A549 (cell line): ENCODE measurements at regions not wholly inside any gene's neighbourhood (a gene's known extent, or its start where the extent isn't known, plus 50 kb on each side); places are given as distances from the start of the nearest gene placed in this dataset.

Experiments used
- MAZ ChIP-seq: fragments of 150-350 bp; IDR thresholded peaks from 2 replicates; pipeline ENCODE4 v1.6.1; 2014; ENCODE audit warnings: antibody characterized with exemption, low read depth, low read length, borderline replicate concordance
- POLR2A ChIP-seq: IDR thresholded peaks from 2 replicates; pipeline ENCODE4 v1.6.1; 2012; ENCODE audit warnings: mild to moderate bottlenecking, low read length
- RAD21 ChIP-seq, 2 experiments: fragments of >200 bp in 1 of 2; sonication (Bioruptor Twin) in 1 of 2; formaldehyde crosslinking in 1 of 2; IDR thresholded peaks in 1 of 2; conservative IDR thresholded peaks in 1 of 2; 2 replicates in 1 of 2; 3 replicates in 1 of 2; pipeline ENCODE4 v1.6.1; 2012 to 2018; ENCODE audit warnings: inconsistent platforms in 1 of 2
- SMC3 ChIP-seq: fragments of >200 bp; sonication (Bioruptor Twin); formaldehyde crosslinking; IDR thresholded peaks from 3 replicates; pipeline ENCODE4 v1.6.1; 2018; ENCODE audit warnings: inconsistent platforms
- TF ChIP-seq, protein P1 (sequence below): fragments of >200 bp; sonication (Bioruptor Twin); formaldehyde crosslinking; IDR thresholded peaks from 3 replicates; pipeline ENCODE4 v1.5.1; 2016
- TF ChIP-seq, protein P2 (sequence below): fragments of 200-600 bp; sonication (generic); IDR thresholded peaks from 2 replicates; pipeline ENCODE4 v1.6.1; 2016; ENCODE audit warnings: antibody characterized with exemption, mild to moderate bottlenecking, moderate library complexity

DNA sequence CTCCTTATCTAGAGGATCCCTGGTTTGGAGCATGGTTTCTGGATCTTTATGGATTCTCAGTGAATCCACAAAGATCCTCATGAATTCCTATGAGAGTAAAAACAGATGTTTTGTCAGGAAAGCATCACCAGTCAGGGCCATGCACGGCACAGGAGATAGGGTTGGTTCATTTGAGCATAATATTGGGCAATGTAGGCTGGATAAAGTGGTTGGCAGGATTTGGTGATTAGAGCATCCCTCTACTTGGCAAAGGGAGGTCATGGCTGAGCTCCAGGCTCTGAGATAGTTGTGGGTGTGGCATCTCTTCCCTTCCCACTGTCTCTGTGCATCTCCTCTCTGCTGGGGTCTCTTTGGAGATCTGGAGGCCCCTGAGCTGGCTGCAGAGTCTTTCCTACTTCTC, 149.8 kb downstream of the DACT1 start:
- TF ChIP-seq MAZ, result no peak
- TF ChIP-seq, protein P1, sequence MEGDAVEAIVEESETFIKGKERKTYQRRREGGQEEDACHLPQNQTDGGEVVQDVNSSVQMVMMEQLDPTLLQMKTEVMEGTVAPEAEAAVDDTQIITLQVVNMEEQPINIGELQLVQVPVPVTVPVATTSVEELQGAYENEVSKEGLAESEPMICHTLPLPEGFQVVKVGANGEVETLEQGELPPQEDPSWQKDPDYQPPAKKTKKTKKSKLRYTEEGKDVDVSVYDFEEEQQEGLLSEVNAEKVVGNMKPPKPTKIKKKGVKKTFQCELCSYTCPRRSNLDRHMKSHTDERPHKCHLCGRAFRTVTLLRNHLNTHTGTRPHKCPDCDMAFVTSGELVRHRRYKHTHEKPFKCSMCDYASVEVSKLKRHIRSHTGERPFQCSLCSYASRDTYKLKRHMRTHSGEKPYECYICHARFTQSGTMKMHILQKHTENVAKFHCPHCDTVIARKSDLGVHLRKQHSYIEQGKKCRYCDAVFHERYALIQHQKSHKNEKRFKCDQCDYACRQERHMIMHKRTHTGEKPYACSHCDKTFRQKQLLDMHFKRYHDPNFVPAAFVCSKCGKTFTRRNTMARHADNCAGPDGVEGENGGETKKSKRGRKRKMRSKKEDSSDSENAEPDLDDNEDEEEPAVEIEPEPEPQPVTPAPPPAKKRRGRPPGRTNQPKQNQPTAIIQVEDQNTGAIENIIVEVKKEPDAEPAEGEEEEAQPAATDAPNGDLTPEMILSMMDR, result no peak
- TF ChIP-seq RAD21 (conservative IDR thresholded peaks at IDR 0.05 in 1 of 2, IDR thresholded peaks at IDR 0.05 in 1 of 2), result no peak
- TF ChIP-seq, protein P2, sequence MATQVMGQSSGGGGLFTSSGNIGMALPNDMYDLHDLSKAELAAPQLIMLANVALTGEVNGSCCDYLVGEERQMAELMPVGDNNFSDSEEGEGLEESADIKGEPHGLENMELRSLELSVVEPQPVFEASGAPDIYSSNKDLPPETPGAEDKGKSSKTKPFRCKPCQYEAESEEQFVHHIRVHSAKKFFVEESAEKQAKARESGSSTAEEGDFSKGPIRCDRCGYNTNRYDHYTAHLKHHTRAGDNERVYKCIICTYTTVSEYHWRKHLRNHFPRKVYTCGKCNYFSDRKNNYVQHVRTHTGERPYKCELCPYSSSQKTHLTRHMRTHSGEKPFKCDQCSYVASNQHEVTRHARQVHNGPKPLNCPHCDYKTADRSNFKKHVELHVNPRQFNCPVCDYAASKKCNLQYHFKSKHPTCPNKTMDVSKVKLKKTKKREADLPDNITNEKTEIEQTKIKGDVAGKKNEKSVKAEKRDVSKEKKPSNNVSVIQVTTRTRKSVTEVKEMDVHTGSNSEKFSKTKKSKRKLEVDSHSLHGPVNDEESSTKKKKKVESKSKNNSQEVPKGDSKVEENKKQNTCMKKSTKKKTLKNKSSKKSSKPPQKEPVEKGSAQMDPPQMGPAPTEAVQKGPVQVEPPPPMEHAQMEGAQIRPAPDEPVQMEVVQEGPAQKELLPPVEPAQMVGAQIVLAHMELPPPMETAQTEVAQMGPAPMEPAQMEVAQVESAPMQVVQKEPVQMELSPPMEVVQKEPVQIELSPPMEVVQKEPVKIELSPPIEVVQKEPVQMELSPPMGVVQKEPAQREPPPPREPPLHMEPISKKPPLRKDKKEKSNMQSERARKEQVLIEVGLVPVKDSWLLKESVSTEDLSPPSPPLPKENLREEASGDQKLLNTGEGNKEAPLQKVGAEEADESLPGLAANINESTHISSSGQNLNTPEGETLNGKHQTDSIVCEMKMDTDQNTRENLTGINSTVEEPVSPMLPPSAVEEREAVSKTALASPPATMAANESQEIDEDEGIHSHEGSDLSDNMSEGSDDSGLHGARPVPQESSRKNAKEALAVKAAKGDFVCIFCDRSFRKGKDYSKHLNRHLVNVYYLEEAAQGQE, result no peak
- TF ChIP-seq POLR2A, result no peak
- TF ChIP-seq SMC3, result no peak
